H1 (cell line): ENCODE measurements at regions not wholly inside any gene's neighbourhood (a gene's known extent, or its start where the extent isn't known, plus 50 kb on each side); places are given as distances from the start of the nearest gene placed in this dataset.

Experiments used
- CTCF ChIA-PET: fragments of 300-600 bp; sonication (Branson Sonifier 250); formaldehyde crosslinking; loops from one replicate; lab custom pipeline; 2021; ENCODE audit not compliant: partially characterized antibody; lab: Charles Lee
- POLR2A ChIA-PET: fragments of 300-600 bp; sonication (Branson Sonifier 250); formaldehyde crosslinking; loops from one replicate; lab custom pipeline; 2021; ENCODE audit warnings: inconsistent platforms; ENCODE audit not compliant: partially characterized antibody; lab: Charles Lee
- DNase-seq, 2 experiments: peaks; one replicate each; pipeline versions ENCODE4 v3.0.0 to v3.0.0-alpha.2; 2010 to 2022; ENCODE audit warnings: low spot score in 2 of 2, low read depth in 1 of 2, mixed read lengths in 1 of 2
- FAIRE-seq: peaks from 2 replicates; lab custom pipeline; 2011; peaks lifted over from hg19 to GRCh38; lab: Jason Lieb, UNC
- H2AFZ ChIP-seq: 2 replicates; pipeline ENCODE4 v1.8.1; 2012; ENCODE audit warnings: low read length, inconsistent platforms
- H2AK5ac ChIP-seq: 2 replicates; pipeline ENCODE4 v1.6.1; 2013; ENCODE audit warnings: low read depth, low read length
- H2BK120ac ChIP-seq: replicated peaks from 2 replicates; pipeline ENCODE3; 2013; ENCODE audit warnings: low read depth, low read length, inconsistent platforms
- H2BK12ac ChIP-seq: 2 replicates; pipeline ENCODE4 v1.6.1; 2013; ENCODE audit warnings: low read depth, low read length
- H2BK15ac ChIP-seq: 2 replicates; pipeline ENCODE4 v1.6.1; 2013; ENCODE audit warnings: low read length
- H2BK20ac ChIP-seq: 2 replicates; pipeline ENCODE4 v1.6.1; 2013; ENCODE audit warnings: low read length
- H2BK5ac ChIP-seq: 2 replicates; pipeline ENCODE4 v1.6.1; 2013; ENCODE audit warnings: low read depth, low read length
- H3K14ac ChIP-seq: 2 replicates; pipeline ENCODE4 v1.6.1; 2013; ENCODE audit warnings: inconsistent platforms; ENCODE audit not compliant: insufficient read length
- H3K18ac ChIP-seq: 2 replicates; pipeline ENCODE4 v1.6.1; 2013; ENCODE audit warnings: low read length; ENCODE audit errors: extremely low read depth
- H3K23ac ChIP-seq: 2 replicates; pipeline ENCODE4 v1.6.1; 2013; ENCODE audit warnings: inconsistent platforms; ENCODE audit not compliant: insufficient read length
- H3K23me2 ChIP-seq: 2 replicates; pipeline ENCODE4 v1.6.1; 2013; ENCODE audit warnings: low read depth, low read length
- H3K27ac ChIP-seq: 2 replicates; pipeline ENCODE4 v1.6.1; 2011; ENCODE audit warnings: low read depth, low read length, inconsistent platforms
- H3K27me3 ChIP-seq, 4 experiments: replicated peaks in 1 of 4; 1 replicate in 1 of 4; 2 replicates in 3 of 4; pipeline versions ENCODE4 v1.6.1 to v1.8.1; 2011 to 2013; ENCODE audit warnings: low read length in 3 of 4, mild to moderate bottlenecking in 3 of 4, inconsistent platforms in 2 of 4, mixed read lengths in 2 of 4, moderate library complexity in 1 of 4; ENCODE audit not compliant: control insufficient read depth in 3 of 4, insufficient read depth in 3 of 4; ENCODE audit errors: extremely low read depth in 1 of 4
- H3K36me3 ChIP-seq, 4 experiments: 2 replicates each; pipeline versions ENCODE4 v1.6.1 to v1.8.1; 2011 to 2013; ENCODE audit warnings: mild to moderate bottlenecking in 4 of 4, low read length in 3 of 4, moderate library complexity in 2 of 4, control low read depth in 1 of 4, inconsistent platforms in 1 of 4; ENCODE audit not compliant: insufficient read depth in 4 of 4, control insufficient read depth in 2 of 4
- H3K4ac ChIP-seq: replicated peaks from 2 replicates; pipeline ENCODE3; 2013; ENCODE audit warnings: low read length, low read depth, mixed read lengths, inconsistent platforms; ENCODE audit not compliant: insufficient read length
- H3K4me1 ChIP-seq, 4 experiments: replicated peaks in 1 of 4; 1 replicate in 1 of 4; 2 replicates in 3 of 4; pipeline versions ENCODE4 v1.6.1 to v1.8.1; 2011 to 2013; ENCODE audit warnings: low read length in 3 of 4, inconsistent platforms in 2 of 4, mixed read lengths in 1 of 4; ENCODE audit not compliant: insufficient read depth in 4 of 4, control insufficient read depth in 3 of 4
- H3K4me2 ChIP-seq, 2 experiments: 2 replicates each; pipeline versions ENCODE4 v1.6.1 to v1.8.1; 2011 to 2013; ENCODE audit warnings: low read depth in 2 of 2, low read length in 2 of 2, control low read depth in 1 of 2, inconsistent platforms in 1 of 2, mild to moderate bottlenecking in 1 of 2; ENCODE audit not compliant: insufficient read depth in 1 of 2
- H3K4me3 ChIP-seq, 4 experiments: fragments of 200-600, 300-600 bp in 1 of 4; sonication (generic), shearing (Covaris generic), sonication (Bioruptor Twin) in 1 of 4; 2 replicates each; pipeline versions ENCODE4 v1.5.1 to v1.8.1; 2011 to 2016; ENCODE audit warnings: low read length in 4 of 4, low read depth in 3 of 4, control low read depth in 2 of 4, inconsistent platforms in 2 of 4, mild to moderate bottlenecking in 2 of 4, mixed read lengths in 1 of 4, moderate library complexity in 1 of 4; ENCODE audit not compliant: insufficient read depth in 2 of 4; ENCODE audit errors: extremely low read depth in 1 of 4
- H3K56ac ChIP-seq: replicated peaks from 2 replicates; pipeline ENCODE3; 2013; ENCODE audit warnings: low read depth, mild to moderate bottlenecking, mixed read lengths, low read length, inconsistent platforms; ENCODE audit not compliant: insufficient read length
- H3K79me1 ChIP-seq: 2 replicates; pipeline ENCODE4 v1.6.1; 2013; ENCODE audit warnings: low read depth, low read length, control low read depth
- H3K79me2 ChIP-seq, 2 experiments: 2 replicates each; pipeline versions ENCODE4 v1.6.1 to v1.8.1; 2012 to 2013; ENCODE audit warnings: low read length in 2 of 2, mild to moderate bottlenecking in 2 of 2, inconsistent platforms in 1 of 2; ENCODE audit not compliant: insufficient read depth in 2 of 2, control insufficient read depth in 1 of 2
- H3K9ac ChIP-seq, 4 experiments: replicated peaks in 1 of 4; 1 replicate in 1 of 4; 2 replicates in 3 of 4; pipeline versions ENCODE4 v1.6.1 to v1.8.1; 2011 to 2013; ENCODE audit warnings: low read depth in 3 of 4, low read length in 3 of 4, control low read depth in 2 of 4, mild to moderate bottlenecking in 2 of 4, moderate library complexity in 2 of 4, inconsistent platforms in 1 of 4; ENCODE audit errors: extremely low read depth in 1 of 4
- H3K9me3 ChIP-seq, 2 experiments: 2 replicates each; pipeline versions ENCODE4 v1.6.1 to v1.8.1; 2012 to 2013; ENCODE audit warnings: mild to moderate bottlenecking in 2 of 2, moderate library complexity in 2 of 2, control low read depth in 1 of 2, inconsistent platforms in 1 of 2, low read depth in 1 of 2, low read length in 1 of 2, mixed read lengths in 1 of 2; ENCODE audit not compliant: insufficient read depth in 2 of 2
- H4K20me1 ChIP-seq, 2 experiments: replicated peaks in 1 of 2; 2 replicates each; pipeline versions ENCODE3 to v1.8.1; 2011 to 2013; ENCODE audit warnings: inconsistent platforms in 2 of 2, low read length in 2 of 2, mild to moderate bottlenecking in 1 of 2; ENCODE audit not compliant: insufficient read depth in 2 of 2, control insufficient read depth in 1 of 2
- H4K5ac ChIP-seq: 2 replicates; pipeline ENCODE4 v1.6.1; 2013; ENCODE audit warnings: low read length, low read depth, mixed read lengths, inconsistent platforms; ENCODE audit not compliant: insufficient read length
- H4K8ac ChIP-seq: 2 replicates; pipeline ENCODE4 v1.8.0; 2013; ENCODE audit warnings: mild to moderate bottlenecking, moderate library complexity, low read length, inconsistent platforms; ENCODE audit not compliant: insufficient read depth; ENCODE audit errors: extremely low read depth
- H4K91ac ChIP-seq: replicated peaks from 2 replicates; pipeline ENCODE3; 2013; ENCODE audit warnings: low read length, mixed read lengths, inconsistent platforms; ENCODE audit not compliant: insufficient read length
- SRF ChIP-seq: IDR thresholded peaks from 2 replicates; pipeline ENCODE4 v1.6.1; 2011; ENCODE audit warnings: mild to moderate bottlenecking, low read depth, low read length, moderate library complexity
- WGBS, 2 experiments: shearing (Covaris generic) in 1 of 2; methylation state at CpG; one replicate each; pipeline versions ENCODE4 v1.1.6 to v1.1.7; 2013 to 2015; ENCODE audit warnings: low lambda C conversion rate in 2 of 2, mixed read lengths in 2 of 2, inconsistent platforms in 1 of 2, low coverage in 1 of 2, missing lambda C conversion rate in 1 of 2; ENCODE audit not compliant: insufficient replicate concordance in 2 of 2, insufficient coverage in 1 of 2, insufficient read length in 1 of 2; ENCODE audit errors: extremely low coverage in 1 of 2, missing lambda C conversion rate in 1 of 2; 5-methylcytosine and 5-hydroxymethylcytosine counted together

GRCh38 chr2:84187258-84187657 lies 271.8 kb downstream of the SUCLG1 start:
- Histone ChIP-seq H2AFZ (no peak overlapping the region), H3K9ac (no peak overlapping the region), H2BK20ac (no peak overlapping the region), H3K23ac (no peak overlapping the region), H3K4me2 (no peak overlapping the region), H3K23me2 (no peaks in the 10 kb centered on the region), H3K14ac (no peak overlapping the region), H4K5ac (no peak overlapping the region), H3K27ac (no peak overlapping the region), H3K79me1 (no peaks in the 10 kb centered on the region), H3K56ac (no peak overlapping the region), H3K36me3 (no peaks in the 10 kb centered on the region), H3K27me3 (no peaks in the 10 kb centered on the region), H3K4me1 (no peaks in the 10 kb centered on the region), H4K20me1 (no peaks in the 10 kb centered on the region), H3K9me3 (no peaks in the 10 kb centered on the region), H2BK12ac (no peak overlapping the region), H3K18ac (no peak overlapping the region), H4K8ac (no peak overlapping the region), H3K4ac (no peak overlapping the region), H3K4me3 (no peak overlapping the region), H2BK120ac (no peak overlapping the region), H3K79me2 (no peaks in the 10 kb centered on the region), H2AK5ac (no peak overlapping the region), H2BK15ac (no peak overlapping the region), H4K91ac (no peak overlapping the region), H2BK5ac (no peak overlapping the region)
- CTCF ChIA-PET: no interaction called here
- DNase-seq (no peak), FAIRE-seq (no peak)
- 83% methylated on average over 3 of the region's 3 CpGs; no CpG with 5 or more reads in 1 of the 2 experiments for WGBS, 2 experiments
- POLR2A ChIA-PET: no interaction called here
- TF ChIP-seq SRF: no peak
